Esophagus squamous epithelium (tissue), 5 donors: ENCODE measurements at regions not wholly inside any gene's neighbourhood (a gene's known extent, or its start where the extent isn't known, plus 50 kb on each side); places are given as distances from the start of the nearest gene placed in this dataset.

Experiments used
- DNase-seq: peaks from one replicate; lab custom pipeline; 2025; lab: John Stamatoyannopoulos, UW
- H3K27ac ChIP-seq, 4 donors: fragments of 200-600 bp; sonication (generic); one replicate each; pipeline ENCODE4 v1.5.1; 2016 to 2019; ENCODE audit warnings: mild to moderate bottlenecking in 1 of 4
- H3K27me3 ChIP-seq, 4 donors: fragments of 200-600 bp; sonication (generic); 1 replicate in 3 of 4; 2 replicates in 1 of 4; pipeline versions ENCODE4 v1.5.1 to v1.6.0; 2017 to 2021; ENCODE audit warnings: antibody characterized with exemption in 1 of 4
- H3K36me3 ChIP-seq, 3 donors: fragments of 200-600 bp; sonication (generic); one replicate each; pipeline ENCODE4 v1.5.1; 2016 to 2019
- H3K4me1 ChIP-seq, 3 donors: fragments of 200-600 bp; sonication (generic); one replicate each; pipeline ENCODE4 v1.5.1; 2017 to 2019
- H3K4me3 ChIP-seq, 4 donors: fragments of 200-600 bp; sonication (generic); 1 replicate in 3 of 4; 2 replicates in 1 of 4; pipeline ENCODE4 v1.5.1; 2016 to 2019; ENCODE audit warnings: mild to moderate bottlenecking in 2 of 4, moderate library complexity in 1 of 4
- H3K9me3 ChIP-seq, 3 donors: fragments of 200-600 bp; sonication (generic); one replicate each; pipeline ENCODE4 v1.5.1; 2016 to 2019
- CTCF ChIP-seq, 6 experiments: fragments of 450-650 bp in 4 of 6; fragments of 200-600 bp in 2 of 6; sonication (generic) in 2 of 6; IDR thresholded peaks; one replicate each; pipeline ENCODE4 v1.5.1; 2016 to 2019; ENCODE audit warnings: antibody characterized with exemption in 6 of 6, mild to moderate bottlenecking in 4 of 6, moderate library complexity in 4 of 6
- POLR2A ChIP-seq, 4 donors: fragments of 450-650 bp; IDR thresholded peaks; one replicate each; pipeline ENCODE4 v1.6.1; 2017; ENCODE audit warnings: antibody characterized with exemption in 4 of 4, mild to moderate bottlenecking in 4 of 4, moderate library complexity in 3 of 4
- WGBS, 2 donors: methylation state at CpG; one replicate each; pipeline ENCODE4 v1.1.5; 2018; 5-methylcytosine and 5-hydroxymethylcytosine counted together
- intact Hi-C: fragments of 100-400 bp; cut with DNase I; formaldehyde crosslinking; loops from one replicate; pipeline ENCODE4 v1.15.0; 2022
- donor health status: DM: yes; HTN: yes; CAD: no.

DNA sequence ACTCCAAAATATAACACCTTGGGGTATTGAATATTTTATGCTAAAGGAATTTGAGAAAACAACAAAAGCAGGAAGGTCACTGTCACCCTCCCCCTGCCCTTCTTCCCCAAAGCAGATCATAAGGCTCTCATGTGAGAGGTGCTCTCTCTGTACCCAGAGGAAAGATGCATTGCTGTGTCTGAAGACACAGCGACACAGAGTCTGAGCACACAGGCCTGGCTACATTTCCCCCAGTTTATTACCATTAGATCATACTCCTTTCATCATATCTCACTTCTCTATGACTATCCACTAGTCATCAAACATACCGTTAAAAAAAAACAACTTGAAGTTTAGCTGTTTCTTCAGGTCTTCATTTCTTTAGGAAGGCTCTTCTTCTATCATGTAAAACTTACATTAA lies 127.1 kb downstream of the PPIAL4G start:
- Histone ChIP-seq H3K27ac (no peak overlapping the region), H3K9me3 (no peaks in the 10 kb centered on the region), H3K4me3 (no peak overlapping the region), H3K27me3 (peaks cover 0 to 89% (median 9%) of the 10 kb centered on the region in 4 donors), H3K36me3 (no peaks in the 10 kb centered on the region), H3K4me1 (peaks cover 0 to 23% (median 0%) of the 10 kb centered on the region in 3 donors)
- no peak for DNase-seq
- intact Hi-C loops = no loop called here
- no peak for TF ChIP-seq CTCF (IDR thresholded peaks at IDR 0.05)
- no peak for TF ChIP-seq POLR2A (IDR thresholded peaks at IDR 0.05)
- WGBS, 2 donors = 83 to 89% methylated on average over 2 of the region's 2 CpGs

GRCh38 chr1:148354913-148355308 lies 128.2 kb downstream of the PPIAL4G start:
- no peak overlapping the region for H3K27ac ChIP-seq
- peaks cover 0 to 89% (median 9%) of the 10 kb centered on the region in 4 donors for H3K27me3 ChIP-seq
- no peak for DNase-seq
- no peaks in the 10 kb centered on the region for H3K9me3 ChIP-seq
- no peak overlapping the region for H3K4me3 ChIP-seq
- 72 to 79% methylated on average over 15 of the region's 15 CpGs for WGBS, 2 donors
- TF ChIP-seq CTCF (IDR thresholded peaks at IDR 0.05) (no peak), POLR2A (IDR thresholded peaks at IDR 0.05) (no peak)
- no peaks in the 10 kb centered on the region for H3K36me3 ChIP-seq
- peaks cover 0 to 19% (median 0%) of the 10 kb centered on the region in 3 donors for H3K4me1 ChIP-seq
- intact Hi-C loops = no loop called here

DNA sequence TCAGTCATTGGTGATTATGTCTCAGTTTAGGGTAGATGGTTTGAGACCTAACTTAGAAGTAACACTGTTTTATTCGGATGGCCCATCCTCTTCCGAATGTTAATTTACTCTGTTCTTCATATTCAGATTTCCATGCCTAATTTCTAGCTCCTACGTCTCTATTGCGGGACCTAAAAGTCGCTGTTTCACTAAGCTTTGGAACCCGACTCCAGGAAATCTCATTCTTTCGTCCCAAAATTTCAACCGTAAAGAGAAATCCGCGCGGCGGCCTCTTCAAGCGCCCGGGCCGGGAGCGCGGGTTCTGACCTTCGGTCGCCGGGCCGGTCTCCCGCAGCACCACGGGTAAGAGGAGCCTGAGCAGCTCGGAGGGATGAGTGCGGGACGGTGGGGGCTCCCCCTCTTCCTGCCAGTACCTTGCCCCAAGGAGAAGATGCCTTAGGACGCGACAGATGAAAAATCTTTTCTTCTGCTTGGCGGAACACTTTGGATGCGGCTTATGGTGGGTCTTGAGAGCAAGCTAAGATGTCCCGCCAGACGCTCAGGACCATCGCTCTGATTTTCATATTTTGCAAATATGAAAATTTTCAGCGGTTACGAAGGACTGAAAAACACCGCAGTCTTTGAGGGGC lies 128.7 kb downstream of the PPIAL4G start:
- no peak for TF ChIP-seq POLR2A (IDR thresholded peaks at IDR 0.05)
- TF ChIP-seq CTCF (IDR thresholded peaks at IDR 0.05) = no peak
- H3K27me3 ChIP-seq = peaks cover 0 to 89% (median 9%) of the 10 kb centered on the region in 4 donors
- intact Hi-C loops = no loop called here

GRCh38 chr1:148353461-148354283 lies 129.4 kb downstream of the PPIAL4G start:
- DNase-seq = no peak
- peaks cover 0 to 90% (median 9%) of the 10 kb centered on the region in 4 donors for H3K27me3 ChIP-seq

More for the DNA sequence above, 128.7 kb downstream of the PPIAL4G start:
- no peaks in the 10 kb centered on the region for H3K36me3 ChIP-seq
- 31 to 40% methylated on average over 30 to 34 of the region's 36 CpGs for WGBS, 2 donors
- no peak overlapping the region for H3K4me3 ChIP-seq
- no peak for DNase-seq
- no peak overlapping the region for H3K27ac ChIP-seq
- H3K4me1 ChIP-seq = peaks cover 0 to 19% (median 0%) of the 10 kb centered on the region in 3 donors
- no peaks in the 10 kb centered on the region for H3K9me3 ChIP-seq

More at GRCh38 chr1:148353461-148354283, 129.4 kb downstream of the PPIAL4G start:
- 42 to 49% methylated on average over 16 to 25 of the region's 31 CpGs for WGBS, 2 donors
- no peaks in the 10 kb centered on the region for H3K36me3 ChIP-seq
- no peak overlapping the region for H3K4me3 ChIP-seq
- peaks cover 0 to 19% (median 0%) of the 10 kb centered on the region in 3 donors for H3K4me1 ChIP-seq
- TF ChIP-seq CTCF (IDR thresholded peaks at IDR 0.05) (no peak), POLR2A (IDR thresholded peaks at IDR 0.05) (no peak)
- intact Hi-C loops = no loop called here
- H3K9me3 ChIP-seq = no peaks in the 10 kb centered on the region
- no peak overlapping the region for H3K27ac ChIP-seq
